HG03060 (cell line): ENCODE measurements at regions not wholly inside any gene's neighbourhood (a gene's known extent, or its start where the extent isn't known, plus 50 kb on each side); places are given as distances from the start of the nearest gene placed in this dataset.

Experiments
- ATAC-seq: cut with Tn5 transposase; IDR thresholded peaks from one replicate; pipeline ENCODE4 v1.9.1; 2021; ENCODE audit warnings: low read depth, moderate number of reproducible peaks; ENCODE audit not compliant: unreplicated experiment

DNA sequence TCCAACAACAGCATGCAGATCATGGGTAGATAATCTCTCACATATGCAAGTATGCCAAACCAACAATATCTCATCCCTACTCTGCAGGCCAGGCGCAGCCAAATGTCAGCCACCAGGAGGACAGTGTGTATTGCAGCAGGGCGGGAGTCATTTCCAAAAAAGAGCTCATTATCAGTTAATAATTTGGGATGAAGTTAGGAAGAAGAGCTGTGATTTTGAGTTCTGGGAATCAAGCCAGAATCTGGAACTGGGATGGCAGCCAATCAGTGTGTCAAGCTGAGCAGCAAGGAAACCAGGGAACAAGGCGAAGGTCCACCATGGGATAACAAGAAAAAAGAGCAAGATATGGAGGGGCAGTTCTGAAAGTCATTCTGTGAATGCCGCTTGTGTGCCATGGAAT, 88.2 kb upstream of the CAMK2D start:
- ATAC-seq: no peak

DNA sequence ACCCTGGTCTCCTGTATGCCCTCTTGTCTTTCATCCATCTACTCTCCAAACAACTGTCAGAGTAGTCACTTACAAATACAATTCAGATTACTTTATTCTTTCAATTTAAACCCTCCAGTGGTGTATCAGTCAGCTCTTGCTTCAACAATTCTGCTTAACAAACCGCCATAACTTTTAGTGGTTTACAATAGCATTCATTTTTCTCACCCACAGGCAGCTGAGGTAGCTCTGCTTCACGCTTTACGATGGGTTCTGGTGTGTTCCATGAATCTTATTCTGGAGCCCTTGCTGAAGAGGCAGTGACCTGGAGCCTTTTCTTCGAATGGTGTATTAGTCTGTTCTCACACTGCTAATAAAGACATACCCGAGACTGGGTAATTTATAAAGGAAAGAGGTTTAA, 86.2 kb upstream of the CAMK2D start:
- no peak for ATAC-seq

DNA sequence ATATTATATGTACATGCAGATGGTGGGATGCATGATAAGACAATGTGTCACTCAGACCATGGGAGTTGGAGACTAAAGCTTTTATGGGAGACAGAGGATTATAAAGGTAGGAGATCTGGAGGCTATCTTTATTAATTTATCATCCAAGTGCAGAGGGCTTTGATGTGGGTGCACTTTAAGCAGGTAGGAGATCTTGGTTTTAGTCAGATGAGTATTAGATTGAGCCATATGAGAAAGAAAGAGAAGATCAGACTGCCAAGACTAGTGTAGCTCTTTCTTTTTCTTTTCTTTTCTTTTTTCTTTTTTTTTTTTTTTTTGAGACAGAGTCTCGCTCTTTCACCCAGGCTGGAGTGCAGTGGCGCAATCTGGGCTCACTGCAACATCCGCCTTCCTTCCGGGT, 84.9 kb upstream of the CAMK2D start:
- ATAC-seq: no peak

DNA sequence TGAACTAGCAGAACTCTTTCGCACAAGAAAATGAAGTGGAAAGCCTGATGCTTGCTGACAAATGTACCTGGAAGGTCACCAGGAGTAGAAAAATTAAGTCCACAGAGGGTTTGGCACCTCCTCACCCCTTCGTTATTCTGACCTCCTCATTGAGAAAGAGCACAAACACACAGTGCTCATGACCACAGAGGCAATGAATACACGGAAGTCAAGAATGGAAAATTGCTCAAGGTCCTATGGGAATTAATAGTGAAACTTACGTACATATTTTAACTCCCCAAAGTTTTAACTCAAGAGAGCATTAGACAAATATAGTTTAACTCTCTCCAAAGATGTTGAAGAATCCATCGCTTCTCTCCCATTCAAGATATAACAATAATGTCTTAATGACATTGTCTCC, 83.6 kb upstream of the CAMK2D start:
- ATAC-seq: no peak

DNA sequence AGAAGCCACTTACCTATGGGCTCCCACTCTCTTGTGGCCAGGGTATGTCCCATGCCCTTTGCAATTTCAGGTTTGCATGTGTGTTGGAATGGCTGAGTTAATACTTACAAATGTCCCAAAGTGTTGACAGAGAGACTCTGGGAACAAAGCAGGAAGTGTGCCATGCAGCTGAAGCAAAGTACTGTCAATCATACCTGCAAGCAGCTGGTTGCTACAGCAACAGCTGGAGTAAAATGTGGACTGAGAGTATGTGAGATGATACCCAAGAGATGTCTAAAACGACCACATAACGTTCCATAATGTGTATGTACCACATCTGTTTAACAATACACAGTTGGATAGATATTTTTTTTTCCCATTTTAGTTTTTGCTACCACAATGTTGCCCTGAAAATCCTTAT, 82.8 kb upstream of the CAMK2D start:
- ATAC-seq: no peak

DNA sequence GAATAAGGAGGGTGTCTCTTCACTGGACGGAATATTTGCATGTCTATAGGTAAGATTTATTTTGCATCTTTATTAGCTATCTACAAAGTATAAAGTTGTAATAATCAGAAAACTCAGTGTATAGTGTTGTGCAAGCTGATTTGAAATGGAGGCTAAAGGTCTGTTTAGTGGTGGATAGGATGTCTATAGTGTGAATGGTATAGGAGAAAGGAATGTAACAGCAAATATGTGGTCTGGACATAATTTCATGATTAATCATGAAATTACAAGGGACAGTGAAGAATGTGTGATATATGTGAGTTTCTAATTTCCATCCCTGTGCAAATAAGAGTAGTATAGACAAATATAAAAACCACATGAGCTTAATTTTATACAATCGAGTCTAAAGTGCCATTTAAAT, 79.3 kb upstream of the CAMK2D start:
- ATAC-seq: no peak

DNA sequence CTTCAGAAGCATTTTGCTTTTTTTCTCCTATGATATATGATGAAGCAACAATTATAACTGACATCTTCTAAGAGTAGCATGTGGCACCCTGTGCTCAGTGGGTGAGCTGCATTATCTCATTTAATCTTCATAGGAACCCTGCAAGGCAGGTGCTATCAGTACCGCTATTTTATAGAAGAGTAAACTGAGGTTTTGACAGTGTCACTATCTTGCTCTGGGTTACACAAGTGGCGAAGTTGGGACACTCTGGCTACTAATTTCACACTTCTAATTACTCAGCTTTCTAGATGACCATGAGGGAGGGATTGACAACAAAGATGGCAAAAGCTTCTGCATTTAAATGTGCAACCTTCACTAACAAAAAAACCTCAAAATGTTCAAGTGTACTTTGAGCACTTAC, 76.9 kb upstream of the CAMK2D start:
- ATAC-seq: no peak

DNA sequence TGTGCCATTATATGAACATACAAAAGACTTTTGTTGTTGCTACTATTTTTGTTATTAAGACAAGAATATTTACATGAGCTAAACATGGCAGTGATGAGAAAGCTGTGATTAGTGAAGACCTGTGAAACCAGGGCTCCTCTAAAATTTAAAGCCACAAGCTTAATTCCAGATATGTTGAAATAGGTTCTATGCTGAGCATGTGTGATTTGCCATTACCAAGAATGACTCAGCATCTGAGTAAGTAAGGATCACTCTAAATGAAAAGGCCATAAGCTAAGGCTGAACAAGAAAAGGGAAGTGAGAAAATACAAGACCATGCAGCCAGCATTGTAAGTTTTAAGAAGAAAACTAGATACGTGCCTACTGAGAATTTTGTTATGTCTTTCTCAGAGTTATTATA, 75.9 kb upstream of the CAMK2D start:
- peak; percentile 99 for ATAC-seq

DNA sequence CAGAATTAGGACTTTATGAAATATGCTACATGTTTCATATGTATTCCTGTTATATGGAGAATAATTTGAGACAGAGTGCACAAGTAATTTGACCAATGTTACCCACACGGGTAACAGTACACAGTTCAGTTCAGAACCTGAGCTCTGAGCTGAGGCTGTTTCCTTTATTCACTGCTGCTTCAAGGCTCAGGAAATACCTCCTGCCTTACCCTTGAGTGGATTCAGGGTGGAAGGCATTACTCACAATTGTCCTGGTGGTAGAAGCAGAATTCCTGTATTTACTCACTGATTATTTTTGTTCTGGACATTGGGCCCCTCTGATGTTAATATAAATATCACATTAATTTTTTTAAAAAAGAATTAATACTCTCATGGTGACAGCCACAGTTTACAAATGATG, 73.5 kb upstream of the CAMK2D start:
- no peak for ATAC-seq

DNA sequence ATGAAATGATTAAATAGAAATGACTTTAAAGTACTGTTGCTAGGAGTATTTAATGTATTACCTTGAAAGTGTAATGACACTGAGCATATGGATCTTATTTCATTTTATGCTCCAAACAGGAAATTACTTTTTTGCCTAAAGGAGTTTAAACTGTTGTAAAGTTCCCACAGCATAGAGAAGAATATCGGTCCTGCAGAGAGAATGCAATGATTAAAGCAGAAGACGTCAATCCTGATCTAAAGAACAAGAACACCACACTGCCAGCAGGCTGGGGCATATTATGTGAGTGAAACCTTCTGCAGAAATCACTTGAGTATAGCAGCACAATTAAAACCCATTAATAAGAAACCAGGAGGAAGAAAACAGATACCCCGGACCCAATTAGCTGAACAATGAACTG, 72.8 kb upstream of the CAMK2D start:
- no peak for ATAC-seq

DNA sequence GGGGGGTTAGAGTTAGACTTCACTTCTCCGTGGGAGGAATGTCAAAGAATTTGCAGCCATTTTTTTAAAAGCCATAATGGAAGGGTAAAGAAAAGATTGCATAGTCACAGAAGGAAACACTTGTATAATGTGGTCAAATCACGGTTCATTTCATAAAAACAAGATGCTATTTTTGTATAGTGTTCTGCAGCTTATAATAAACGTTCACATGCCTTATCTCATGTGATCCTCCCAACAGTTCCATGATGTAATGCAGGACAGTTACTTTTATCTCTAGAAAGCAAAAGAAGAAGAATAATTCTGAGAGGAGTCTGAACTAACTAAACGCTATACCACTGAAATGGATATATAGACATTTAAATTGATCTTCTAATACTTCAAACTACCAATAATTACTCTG, 71.3 kb upstream of the CAMK2D start:
- ATAC-seq: no peak

DNA sequence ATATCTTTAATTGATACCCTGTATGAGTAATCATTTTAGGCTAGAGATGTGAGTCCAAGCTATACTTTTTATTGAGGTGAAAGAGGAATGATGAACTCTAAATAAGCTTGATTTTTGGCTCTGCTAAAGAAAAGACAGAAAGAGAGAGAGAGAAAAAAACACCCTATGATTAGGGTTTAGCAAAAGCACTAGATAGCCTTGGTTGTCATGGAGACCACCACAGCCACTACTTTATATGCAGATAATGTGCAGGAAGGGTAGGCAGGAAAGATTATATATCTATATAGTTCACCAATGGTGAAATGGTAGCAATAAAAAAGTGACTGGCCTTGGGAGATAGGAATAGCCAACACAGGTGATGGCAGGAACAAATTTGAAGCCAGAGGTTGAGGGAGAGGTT, 69.9 kb upstream of the CAMK2D start:
- no peak for ATAC-seq

DNA sequence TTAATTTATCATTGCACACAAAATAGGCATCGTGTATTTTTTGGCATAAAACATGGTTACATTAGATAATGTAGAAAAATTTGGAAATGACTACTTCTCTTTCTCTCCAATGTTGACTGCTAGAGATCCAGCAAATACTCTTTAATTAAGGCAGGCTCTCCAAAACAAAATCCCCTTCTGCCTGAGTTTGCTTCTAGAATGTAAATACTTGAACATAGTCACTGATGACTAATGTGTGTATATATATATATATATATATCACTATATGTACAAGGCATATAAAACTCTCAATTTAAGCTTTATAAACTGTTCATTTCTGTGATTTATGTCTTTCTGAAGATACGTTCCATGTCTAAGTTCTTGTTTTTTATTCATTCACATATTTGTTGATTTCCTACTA, 67.2 kb upstream of the CAMK2D start:
- no peak for ATAC-seq

DNA sequence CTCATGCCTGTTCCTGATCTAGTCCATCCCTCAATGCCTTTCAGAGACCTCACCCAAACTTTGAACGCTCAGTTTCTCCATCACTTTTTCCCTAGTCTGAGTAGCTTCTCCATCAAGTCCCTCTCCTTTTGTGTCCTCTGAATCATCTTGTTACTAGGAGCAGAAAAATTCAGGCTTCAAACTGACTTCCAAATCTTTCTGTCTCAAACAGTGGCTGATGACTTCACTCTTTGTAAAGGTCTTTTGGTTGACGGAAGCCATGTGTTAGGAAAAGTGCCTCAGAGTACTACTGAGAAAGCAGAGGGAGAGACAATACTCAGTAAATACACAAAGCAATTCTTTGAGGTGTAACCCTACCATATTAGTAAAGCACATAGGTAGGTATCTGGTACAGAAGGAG, 65.7 kb upstream of the CAMK2D start:
- ATAC-seq: no peak

DNA sequence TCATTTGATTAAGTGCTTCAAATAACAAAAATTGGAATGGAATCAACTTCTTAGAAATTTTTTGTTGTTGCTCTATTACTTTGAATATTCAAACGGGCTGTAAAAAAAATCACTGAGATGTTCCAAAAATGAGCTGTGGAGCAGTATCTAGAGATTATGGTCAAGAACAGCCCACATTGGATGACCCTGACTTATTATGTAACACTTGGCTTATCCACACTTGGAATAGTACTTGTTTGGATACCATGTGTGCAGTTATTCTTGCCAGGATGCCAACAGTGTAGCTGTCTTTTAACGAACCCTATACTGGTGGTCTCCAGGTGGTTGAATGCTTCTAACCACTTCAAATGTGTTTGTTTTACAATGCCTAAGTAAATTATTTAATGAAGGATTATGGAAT, 64.9 kb upstream of the CAMK2D start:
- no peak for ATAC-seq

DNA sequence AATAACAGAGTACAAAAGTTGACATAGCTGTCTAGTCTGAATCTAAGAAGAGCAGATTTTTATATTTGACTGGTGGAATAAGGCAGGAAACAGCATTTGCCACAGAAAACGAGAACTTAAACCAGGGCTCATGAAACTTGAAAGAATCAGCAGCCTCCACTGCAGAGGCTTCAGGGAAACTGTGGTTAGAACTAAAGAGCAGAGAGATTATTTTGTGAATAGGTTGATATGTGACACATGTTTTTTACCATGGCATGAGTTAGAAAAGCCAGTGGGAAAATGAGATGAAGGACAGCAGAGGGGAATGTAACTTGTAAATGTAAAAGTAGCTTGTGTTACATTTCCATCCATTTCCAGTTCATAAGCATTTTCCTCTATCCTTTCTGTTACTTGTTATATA, 63.7 kb upstream of the CAMK2D start:
- ATAC-seq: peak; percentile 57

DNA sequence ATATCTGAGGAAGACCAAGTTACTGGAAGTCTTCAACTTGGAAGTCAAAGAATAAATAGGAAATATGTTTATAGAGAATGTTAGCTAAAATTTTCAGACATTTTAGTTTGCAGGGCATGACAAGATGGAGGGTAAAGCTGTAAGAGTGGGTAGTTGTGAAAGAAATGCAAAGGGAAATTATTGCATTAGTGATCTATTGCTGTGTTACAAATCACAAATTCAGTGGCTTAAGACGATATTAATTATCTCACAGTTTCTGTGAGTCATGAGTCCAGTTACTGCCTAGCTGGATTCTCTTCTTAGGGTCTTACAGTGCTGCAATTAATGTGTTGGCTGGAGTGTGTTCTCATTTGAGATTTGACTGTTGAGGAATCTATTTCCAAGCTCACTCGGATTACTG, 62.9 kb upstream of the CAMK2D start:
- ATAC-seq: no peak

DNA sequence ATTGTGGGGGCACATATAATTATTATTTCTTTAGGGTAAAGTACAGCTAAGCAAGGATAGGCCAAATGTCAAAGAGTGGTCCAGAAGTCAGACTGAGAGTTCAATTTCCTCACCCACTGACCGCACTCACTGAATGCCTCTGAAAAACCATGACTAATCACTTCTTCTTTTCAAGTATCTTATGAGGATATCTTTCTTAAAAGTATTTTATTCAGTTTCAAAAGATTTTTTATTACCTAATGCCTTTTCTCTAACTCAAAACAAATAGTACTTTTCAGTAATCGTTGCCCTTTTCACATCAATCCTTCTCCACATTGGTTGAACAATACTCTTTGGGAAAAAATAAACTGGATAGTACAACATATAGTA, 61.7 kb upstream of the CAMK2D start:
- peak; percentile 58 for ATAC-seq

DNA sequence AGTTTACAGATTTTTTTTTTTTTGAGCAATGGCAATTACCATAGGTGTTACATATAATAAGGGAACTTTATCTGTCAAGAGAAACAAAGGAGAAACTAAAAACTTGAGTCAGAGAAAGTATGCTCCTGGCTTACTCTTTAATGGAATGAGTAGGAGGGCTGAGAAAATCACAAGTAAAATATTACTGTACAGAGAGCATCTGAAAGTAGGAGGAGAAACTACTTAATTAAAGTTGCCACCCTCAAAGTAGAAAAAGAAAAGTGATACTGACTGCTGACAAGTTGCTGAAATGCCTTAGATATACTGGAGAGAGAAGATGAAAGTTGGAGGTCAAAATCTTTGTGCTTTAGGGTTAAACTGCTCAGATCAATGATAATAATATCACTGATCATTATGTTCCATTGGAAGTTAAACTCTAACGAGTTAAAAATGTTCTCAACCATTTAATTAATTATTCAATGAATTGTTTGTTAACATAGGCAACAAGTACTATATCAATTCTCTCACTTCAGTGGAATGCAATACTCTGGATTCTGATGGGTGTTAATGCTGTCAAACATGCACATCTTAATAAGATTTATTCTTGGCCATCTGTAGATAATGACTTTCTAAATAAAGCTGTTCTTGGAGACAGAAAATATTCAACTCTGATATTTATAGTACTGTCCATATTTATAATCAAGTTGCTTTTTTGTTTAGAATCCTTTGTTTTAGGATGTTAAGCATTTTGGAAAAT, 61.2 kb upstream of the CAMK2D start:
- ATAC-seq: peak; percentile 48

DNA sequence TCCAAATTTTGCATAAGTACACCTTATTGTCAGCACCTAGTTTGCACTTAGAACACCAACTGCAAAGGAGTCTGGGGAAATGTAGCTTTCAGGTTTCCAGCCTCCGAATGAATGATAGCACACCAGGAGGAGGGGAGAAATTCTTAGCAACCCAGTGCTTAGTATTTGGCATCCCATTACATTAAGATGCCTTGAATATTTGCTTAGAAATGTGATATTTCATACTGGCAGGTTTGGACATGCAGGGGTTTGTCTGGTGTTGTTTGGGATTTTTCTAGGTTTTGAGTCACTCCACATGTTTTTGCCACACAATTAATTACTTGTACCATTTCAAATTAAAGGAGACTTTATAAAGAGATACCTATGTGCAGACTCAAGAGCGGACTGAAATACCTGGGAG, 60.3 kb upstream of the CAMK2D start:
- ATAC-seq: no peak

DNA sequence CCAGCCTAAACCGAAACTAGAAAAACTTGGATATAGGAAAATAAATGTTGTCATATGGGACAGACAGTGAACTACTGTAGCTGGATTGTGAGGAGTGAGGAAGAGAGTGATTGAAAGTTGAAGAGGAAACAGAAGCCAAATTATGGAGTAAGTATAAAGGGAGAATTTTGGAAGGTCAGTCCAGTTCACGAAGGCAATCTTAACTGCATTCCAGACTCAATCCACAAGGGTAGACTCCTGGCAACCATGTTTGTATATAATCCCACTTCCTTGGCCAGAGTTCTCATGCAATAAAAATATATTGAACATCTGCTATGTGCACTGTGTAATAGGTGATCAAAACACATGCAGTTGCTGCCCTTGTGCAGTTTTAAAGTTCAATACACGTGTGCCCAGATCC, 58.6 kb upstream of the CAMK2D start:
- ATAC-seq: no peak

DNA sequence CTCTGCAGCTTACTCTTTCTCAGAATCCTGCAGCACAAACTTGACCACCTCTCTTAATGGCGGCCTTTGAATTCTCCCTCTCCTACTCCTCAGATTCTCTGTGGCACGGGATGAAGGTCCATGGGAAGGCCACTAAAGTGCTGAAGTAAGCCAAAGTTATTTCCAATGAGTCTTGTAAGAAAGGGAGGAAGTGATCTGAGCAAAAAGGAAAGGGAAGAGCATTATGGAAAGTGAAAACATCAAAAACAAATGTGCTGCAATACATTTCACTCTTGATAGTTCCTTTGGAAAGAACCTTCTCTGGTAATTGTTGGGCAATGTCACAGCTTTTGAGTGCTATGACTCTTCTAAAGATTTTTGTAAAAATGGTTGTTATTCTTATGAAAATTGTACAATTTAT, 54.3 kb upstream of the CAMK2D start:
- ATAC-seq: no peak

DNA sequence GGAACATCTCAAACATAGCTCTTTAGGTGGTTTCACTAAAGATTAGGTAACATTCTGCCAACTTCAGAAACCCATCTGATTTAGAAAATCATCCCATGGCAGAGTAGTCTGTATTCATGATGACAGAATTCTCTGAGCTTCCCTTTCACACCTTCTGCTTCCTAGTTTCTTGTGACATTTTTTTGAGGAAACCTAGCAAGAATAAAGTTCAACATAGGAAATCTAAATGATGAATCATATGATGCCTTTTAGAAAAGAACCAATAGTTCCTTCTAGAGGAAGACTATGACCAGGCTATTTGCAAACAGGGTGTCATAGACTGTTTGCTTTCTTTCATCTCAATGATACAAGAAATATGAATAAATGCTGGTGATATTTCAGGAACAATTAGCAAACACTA, 49.8 kb upstream of the CAMK2D start:
- ATAC-seq: no peak
